NB4 (cell line): ENCODE measurements at regions not wholly inside any gene's neighbourhood (a gene's known extent, or its start where the extent isn't known, plus 50 kb on each side); places are given as distances from the start of the nearest gene placed in this dataset.

ENCODE experiments used
- DNase-seq: peaks from one replicate; pipeline ENCODE4 v3.0.0; 2010; ENCODE audit warnings: low read depth
- H3K4me3 ChIP-seq: one replicate; pipeline ENCODE4 v1.5.1; 2011; ENCODE audit warnings: mild to moderate bottlenecking, low read depth, low read length, moderate library complexity
- CTCF ChIP-seq: IDR thresholded peaks from one replicate; pipeline ENCODE4 v1.5.1; 2012; ENCODE audit warnings: low read depth, low read length
- MYC ChIP-seq: IDR thresholded peaks from 2 replicates; pipeline ENCODE4 v1.6.1; 2011; ENCODE audit warnings: low read depth, low read length
- POLR2A ChIP-seq: IDR thresholded peaks from 2 replicates; pipeline ENCODE4 v1.6.1; 2011; ENCODE audit warnings: mild to moderate bottlenecking; ENCODE audit not compliant: insufficient read length; ENCODE audit errors: extremely low read depth
- TF ChIP-seq, protein P1 (sequence below): IDR thresholded peaks from 2 replicates; pipeline ENCODE4 v1.6.1; 2011; ENCODE audit warnings: low read depth, low read length

- TF ChIP-seq, protein P1, sequence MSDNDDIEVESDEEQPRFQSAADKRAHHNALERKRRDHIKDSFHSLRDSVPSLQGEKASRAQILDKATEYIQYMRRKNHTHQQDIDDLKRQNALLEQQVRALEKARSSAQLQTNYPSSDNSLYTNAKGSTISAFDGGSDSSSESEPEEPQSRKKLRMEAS, result no peak
- TF ChIP-seq MYC, result no peak
- no peak for TF ChIP-seq CTCF
- no peak for TF ChIP-seq POLR2A
- H3K4me3 ChIP-seq, result no peak overlapping the region
- no peak for DNase-seq
Measured at GRCh38 chr15:53324061-53324460, 435.4 kb downstream of the WDR72 start.

GRCh38 chr15:53323191-53323590 lies 436.3 kb downstream of the WDR72 start:
- no peak overlapping the region for H3K4me3 ChIP-seq
- TF ChIP-seq CTCF, result no peak
- no peak for TF ChIP-seq MYC
- TF ChIP-seq, protein P1, result no peak
- no peak for TF ChIP-seq POLR2A
- DNase-seq, result no peak

- DNase-seq, result no peak
- no peak overlapping the region for H3K4me3 ChIP-seq
- TF ChIP-seq CTCF, result no peak
- TF ChIP-seq MYC, result no peak
- TF ChIP-seq, protein P1, result no peak
- TF ChIP-seq POLR2A, result no peak
Measured at GRCh38 chr15:53320816-53321215, 438.6 kb downstream of the WDR72 start.

DNA sequence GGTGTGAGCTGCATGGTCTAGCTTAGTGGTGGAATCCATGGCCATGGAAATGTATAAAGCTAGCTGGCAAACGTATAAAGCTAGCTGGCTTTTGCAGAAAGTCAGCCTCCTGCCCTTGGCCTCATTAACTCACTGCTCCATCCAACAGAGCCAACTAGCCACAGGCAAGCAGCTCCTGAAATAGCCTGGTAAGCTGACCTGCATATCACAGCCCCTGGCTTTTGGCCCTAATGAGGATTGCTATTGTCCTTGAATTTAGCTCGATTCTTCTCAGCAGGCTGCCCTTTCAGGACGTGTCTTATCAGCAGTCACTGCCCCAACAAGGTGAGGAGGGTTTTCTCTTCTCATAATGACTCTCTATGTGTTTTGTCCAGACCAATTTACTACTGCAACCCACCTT lies 446.8 kb downstream of the WDR72 start:
- no peak for DNase-seq
- H3K4me3 ChIP-seq, result no peak overlapping the region
- TF ChIP-seq CTCF, result no peak
- TF ChIP-seq MYC, result no peak
- TF ChIP-seq, protein P1, result no peak

GRCh38 chr15:53310709-53311108 lies 448.8 kb downstream of the WDR72 start:
- H3K4me3 ChIP-seq, result no peak overlapping the region
- no peak for DNase-seq
- TF ChIP-seq POLR2A, result no peak
- TF ChIP-seq, protein P1, result no peak
- TF ChIP-seq MYC, result no peak
- TF ChIP-seq CTCF, result no peak
